ENCODE measurements at regions not wholly inside any gene's neighbourhood (a gene's known extent, or its start where the extent isn't known, plus 50 kb on each side); places are given as distances from the start of the nearest gene placed in this dataset.

DNA sequence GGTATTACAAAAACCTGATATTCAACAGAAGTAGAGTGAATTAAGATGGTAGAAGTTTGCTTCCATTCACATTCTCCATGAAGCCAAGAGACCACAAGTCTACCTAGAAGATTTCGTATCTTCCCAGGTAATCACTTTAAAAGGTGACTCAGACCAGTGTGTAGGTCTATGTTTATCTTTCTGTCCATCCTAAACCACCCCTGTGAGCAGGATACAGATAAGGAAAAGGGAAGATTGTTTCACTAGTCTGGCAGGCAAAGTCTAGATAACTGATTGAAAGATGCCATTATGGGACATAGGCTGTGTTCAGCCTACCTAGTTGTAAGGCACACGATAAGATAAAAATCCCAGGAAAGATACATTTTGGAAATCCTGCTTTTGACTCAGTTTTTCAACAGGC, 244.3 kb upstream of the NWD2 start:
- TF ChIP-seq, protein P1, sequence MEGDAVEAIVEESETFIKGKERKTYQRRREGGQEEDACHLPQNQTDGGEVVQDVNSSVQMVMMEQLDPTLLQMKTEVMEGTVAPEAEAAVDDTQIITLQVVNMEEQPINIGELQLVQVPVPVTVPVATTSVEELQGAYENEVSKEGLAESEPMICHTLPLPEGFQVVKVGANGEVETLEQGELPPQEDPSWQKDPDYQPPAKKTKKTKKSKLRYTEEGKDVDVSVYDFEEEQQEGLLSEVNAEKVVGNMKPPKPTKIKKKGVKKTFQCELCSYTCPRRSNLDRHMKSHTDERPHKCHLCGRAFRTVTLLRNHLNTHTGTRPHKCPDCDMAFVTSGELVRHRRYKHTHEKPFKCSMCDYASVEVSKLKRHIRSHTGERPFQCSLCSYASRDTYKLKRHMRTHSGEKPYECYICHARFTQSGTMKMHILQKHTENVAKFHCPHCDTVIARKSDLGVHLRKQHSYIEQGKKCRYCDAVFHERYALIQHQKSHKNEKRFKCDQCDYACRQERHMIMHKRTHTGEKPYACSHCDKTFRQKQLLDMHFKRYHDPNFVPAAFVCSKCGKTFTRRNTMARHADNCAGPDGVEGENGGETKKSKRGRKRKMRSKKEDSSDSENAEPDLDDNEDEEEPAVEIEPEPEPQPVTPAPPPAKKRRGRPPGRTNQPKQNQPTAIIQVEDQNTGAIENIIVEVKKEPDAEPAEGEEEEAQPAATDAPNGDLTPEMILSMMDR (IDR thresholded peaks at IDR 0.05; ENCODE audit: low read depth, low read length), result no peak
- TF ChIP-seq POLR2A (IDR thresholded peaks at IDR 0.05; ENCODE audit: extremely low read depth, insufficient read length), result no peak
- no peak for TF ChIP-seq MYC (IDR thresholded peaks at IDR 0.05; ENCODE audit: low read depth, low read length)
- TF ChIP-seq, protein P2, sequence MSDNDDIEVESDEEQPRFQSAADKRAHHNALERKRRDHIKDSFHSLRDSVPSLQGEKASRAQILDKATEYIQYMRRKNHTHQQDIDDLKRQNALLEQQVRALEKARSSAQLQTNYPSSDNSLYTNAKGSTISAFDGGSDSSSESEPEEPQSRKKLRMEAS (IDR thresholded peaks at IDR 0.05; ENCODE audit: low read depth, low read length), result no peak

Data from NB4 (cell line).